ENCODE measurements at regions not wholly inside any gene's neighbourhood (a gene's known extent, or its start where the extent isn't known, plus 50 kb on each side); places are given as distances from the start of the nearest gene placed in this dataset.
A peak's percentile ranks its signal among the peaks of the same experiment; 100 is the strongest.

- Mint-ChIP-seq H3K9me3 (ENCODE audit: unreplicated experiment) (peaks cover 6% of the 10 kb centered on the region), H3K27me3 (ENCODE audit: insufficient read depth, unreplicated experiment) (no peaks in the 10 kb centered on the region), H3K4me1 (ENCODE audit: insufficient read depth, unreplicated experiment) (no peaks in the 10 kb centered on the region), H3K36me3 (ENCODE audit: insufficient read depth, unreplicated experiment) (no peaks in the 10 kb centered on the region), H3K27ac (ENCODE audit: low read depth, unreplicated experiment) (no peak overlapping the region), H3K4me3 (ENCODE audit: unreplicated experiment) (no peak overlapping the region)
- ChIA-PET CTCF (no interaction called here), POLR2A (no interaction called here)
- no peak for DNase-seq (ENCODE audit: unreplicated experiment)
- BruUV-seq (replicated peaks) = no TSS peak
- TF ChIP-seq CTCF (IDR thresholded peaks at IDR 0.05; ENCODE audit: unreplicated experiment) = no peak
- intact Hi-C loops (cut with micrococcal nuclease) = no loop called here
Observed at GRCh38 chr2:48015421-48015820, 109.1 kb upstream of the FBXO11 start.

GRCh38 chr2:48016225-48017019 lies 110.1 kb upstream of the FBXO11 start:
- no peaks in the 10 kb centered on the region for H3K36me3 Mint-ChIP-seq (ENCODE audit: insufficient read depth, unreplicated experiment)
- ChIA-PET CTCF (no interaction called here), POLR2A (no interaction called here)
- peaks cover 7% of the 10 kb centered on the region for H3K27me3 Mint-ChIP-seq (ENCODE audit: insufficient read depth, unreplicated experiment)
- no peak overlapping the region for H3K4me3 Mint-ChIP-seq (ENCODE audit: unreplicated experiment)
- BruUV-seq (replicated peaks) = no TSS peak
- peak; percentile 8 for DNase-seq (ENCODE audit: unreplicated experiment)
- H3K4me1 Mint-ChIP-seq (ENCODE audit: insufficient read depth, unreplicated experiment) = no peaks in the 10 kb centered on the region
- intact Hi-C loops (cut with micrococcal nuclease) = no loop called here
- no peak for TF ChIP-seq CTCF (IDR thresholded peaks at IDR 0.05; ENCODE audit: unreplicated experiment)
- H3K27ac Mint-ChIP-seq (ENCODE audit: low read depth, unreplicated experiment) = no peak overlapping the region
- H3K9me3 Mint-ChIP-seq (ENCODE audit: unreplicated experiment) = peaks cover 6% of the 10 kb centered on the region

GRCh38 chr2:48017136-48017535 lies 110.8 kb upstream of the FBXO11 start:
- TF ChIP-seq CTCF (IDR thresholded peaks at IDR 0.05; ENCODE audit: unreplicated experiment) = no peak
- Mint-ChIP-seq H3K4me1 (ENCODE audit: insufficient read depth, unreplicated experiment) (no peaks in the 10 kb centered on the region), H3K27ac (ENCODE audit: low read depth, unreplicated experiment) (no peak overlapping the region), H3K9me3 (ENCODE audit: unreplicated experiment) (peaks cover 6% of the 10 kb centered on the region), H3K36me3 (ENCODE audit: insufficient read depth, unreplicated experiment) (no peaks in the 10 kb centered on the region), H3K27me3 (ENCODE audit: insufficient read depth, unreplicated experiment) (peaks cover 14% of the 10 kb centered on the region), H3K4me3 (ENCODE audit: unreplicated experiment) (no peak overlapping the region)
- intact Hi-C loops (cut with micrococcal nuclease) = no loop called here
- DNase-seq (ENCODE audit: unreplicated experiment) = no peak
- ChIA-PET POLR2A (no interaction called here), CTCF (interaction anchor here (1.1 kb wide), 1 partner anchor 13 kb away, joined by 4 read pairs; no protein-coding TSS in a partner anchor)
- BruUV-seq (replicated peaks) = no TSS peak

- no TSS peak for BruUV-seq (replicated peaks)
- H3K4me1 Mint-ChIP-seq (ENCODE audit: insufficient read depth, unreplicated experiment) = no peaks in the 10 kb centered on the region
- no peak overlapping the region for H3K27ac Mint-ChIP-seq (ENCODE audit: low read depth, unreplicated experiment)
- H3K4me3 Mint-ChIP-seq (ENCODE audit: unreplicated experiment) = no peak overlapping the region
- intact Hi-C loops (cut with micrococcal nuclease) = no loop called here
- no peak for TF ChIP-seq CTCF (IDR thresholded peaks at IDR 0.05; ENCODE audit: unreplicated experiment)
- CTCF ChIA-PET = no interaction called here
- H3K27me3 Mint-ChIP-seq (ENCODE audit: insufficient read depth, unreplicated experiment) = peaks cover 16% of the 10 kb centered on the region
- peaks cover 6% of the 10 kb centered on the region for H3K9me3 Mint-ChIP-seq (ENCODE audit: unreplicated experiment)
- POLR2A ChIA-PET = no interaction called here
- no peaks in the 10 kb centered on the region for H3K36me3 Mint-ChIP-seq (ENCODE audit: insufficient read depth, unreplicated experiment)
- DNase-seq (ENCODE audit: unreplicated experiment) = no peak
Observed at GRCh38 chr2:48018480-48018879, 112.2 kb upstream of the FBXO11 start.

Data from MCF 10A (cell line).